Smooth muscle cell (in vitro differentiated cells): ENCODE measurements at regions not wholly inside any gene's neighbourhood (a gene's known extent, or its start where the extent isn't known, plus 50 kb on each side); places are given as distances from the start of the nearest gene placed in this dataset.

Experiments used
- DNase-seq: peaks from one replicate; lab custom pipeline; 2025; ENCODE audit not compliant: unreplicated experiment; lab: John Stamatoyannopoulos, UW
- H2AFZ ChIP-seq: fragments of 200-600 bp; sonication (generic); 2 replicates; pipeline ENCODE4 v1.6.0; 2016; ENCODE audit warnings: antibody characterized with exemption, low read depth, mild to moderate bottlenecking
- H3F3A ChIP-seq: fragments of 200-600 bp; sonication (generic); 2 replicates; pipeline ENCODE4 v1.6.0; 2017; ENCODE audit warnings: antibody characterized with exemption, low read depth
- H3K27ac ChIP-seq: fragments of 200-600 bp; sonication (generic); 2 replicates; pipeline ENCODE4 v1.5.1; 2016; ENCODE audit warnings: low read depth, mild to moderate bottlenecking
- H3K27me3 ChIP-seq: fragments of 200-600 bp; sonication (generic); 2 replicates; pipeline ENCODE4 v1.6.1; 2016; ENCODE audit warnings: low read depth, mild to moderate bottlenecking
- H3K36me3 ChIP-seq: fragments of 200-600 bp; sonication (generic); 2 replicates; pipeline ENCODE4 v1.5.1; 2016; ENCODE audit warnings: low read depth
- H3K4me1 ChIP-seq: fragments of 200-600 bp; sonication (generic); 2 replicates; pipeline ENCODE4 v1.5.1; 2016; ENCODE audit warnings: low read depth
- H3K4me2 ChIP-seq: fragments of 200-600 bp; sonication (generic); 2 replicates; pipeline ENCODE4 v1.6.0; 2016; ENCODE audit warnings: mild to moderate bottlenecking
- H3K4me3 ChIP-seq: fragments of 200-600 bp; sonication (generic); 2 replicates; pipeline ENCODE4 v1.5.1; 2016; ENCODE audit warnings: mild to moderate bottlenecking
- H3K79me2 ChIP-seq: fragments of 200-600 bp; sonication (generic); 2 replicates; pipeline ENCODE4 v1.6.0; 2016; ENCODE audit warnings: low read depth, mild to moderate bottlenecking
- H3K9ac ChIP-seq: fragments of 200-600 bp; sonication (generic); 2 replicates; pipeline ENCODE4 v1.6.0; 2016; ENCODE audit warnings: low read depth
- H3K9me3 ChIP-seq: fragments of 200-600 bp; sonication (generic); replicated peaks from 2 replicates; pipeline ENCODE4 v1.5.1; 2016; ENCODE audit warnings: low read depth
- H4K20me1 ChIP-seq: fragments of 200-600 bp; sonication (generic); 2 replicates; pipeline ENCODE4 v1.6.0; 2016; ENCODE audit warnings: low read depth
- WGBS: methylation state at CpG from one replicate; pipeline ENCODE4 v1.1.7; 2016; ENCODE audit warnings: low lambda C conversion rate; 5-methylcytosine and 5-hydroxymethylcytosine counted together
- TF ChIP-seq, protein P1 (sequence below): fragments of 200-600 bp; sonication (generic); IDR thresholded peaks from 2 replicates; pipeline ENCODE4 v1.5.1; 2017; ENCODE audit warnings: borderline replicate concordance, mild to moderate bottlenecking, antibody characterized with exemption; ENCODE audit not compliant: insufficient read depth, poor library complexity, severe bottlenecking

DNA sequence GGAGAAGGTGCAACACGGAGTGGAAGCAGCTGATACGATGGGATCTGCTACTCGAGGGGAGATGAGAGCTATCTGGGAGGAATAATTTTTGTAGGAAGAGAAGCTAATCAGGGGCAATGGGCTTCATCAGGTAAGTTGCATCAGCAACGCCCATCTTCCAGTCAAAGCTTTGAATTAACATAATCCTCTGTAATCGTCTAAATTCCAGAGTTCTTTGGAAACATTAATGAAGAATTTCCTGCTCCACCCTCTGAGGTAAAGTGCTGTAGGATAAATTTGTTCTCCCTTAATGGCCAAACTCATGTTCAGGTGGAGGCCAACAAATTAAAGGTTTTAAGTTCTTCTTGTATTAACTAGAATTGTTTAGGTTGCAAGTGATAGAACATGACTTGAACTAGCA lies 94.0 kb upstream of the KAZN start:
- WGBS: 45% methylated on average over 5 of the region's 5 CpGs
- Histone ChIP-seq H2AFZ (no peak overlapping the region), H3K4me3 (no peak overlapping the region), H3K4me1 (peaks cover 7% of the 10 kb centered on the region), H3K9ac (no peak overlapping the region), H3K27ac (no peak overlapping the region), H3K79me2 (no peaks in the 10 kb centered on the region), H3K27me3 (peaks cover 4% of the 10 kb centered on the region), H3K9me3 (no peaks in the 10 kb centered on the region), H3K4me2 (no peak overlapping the region), H4K20me1 (no peaks in the 10 kb centered on the region), H3K36me3 (no peaks in the 10 kb centered on the region), H3F3A (no peaks in the 10 kb centered on the region)
- TF ChIP-seq, protein P1, sequence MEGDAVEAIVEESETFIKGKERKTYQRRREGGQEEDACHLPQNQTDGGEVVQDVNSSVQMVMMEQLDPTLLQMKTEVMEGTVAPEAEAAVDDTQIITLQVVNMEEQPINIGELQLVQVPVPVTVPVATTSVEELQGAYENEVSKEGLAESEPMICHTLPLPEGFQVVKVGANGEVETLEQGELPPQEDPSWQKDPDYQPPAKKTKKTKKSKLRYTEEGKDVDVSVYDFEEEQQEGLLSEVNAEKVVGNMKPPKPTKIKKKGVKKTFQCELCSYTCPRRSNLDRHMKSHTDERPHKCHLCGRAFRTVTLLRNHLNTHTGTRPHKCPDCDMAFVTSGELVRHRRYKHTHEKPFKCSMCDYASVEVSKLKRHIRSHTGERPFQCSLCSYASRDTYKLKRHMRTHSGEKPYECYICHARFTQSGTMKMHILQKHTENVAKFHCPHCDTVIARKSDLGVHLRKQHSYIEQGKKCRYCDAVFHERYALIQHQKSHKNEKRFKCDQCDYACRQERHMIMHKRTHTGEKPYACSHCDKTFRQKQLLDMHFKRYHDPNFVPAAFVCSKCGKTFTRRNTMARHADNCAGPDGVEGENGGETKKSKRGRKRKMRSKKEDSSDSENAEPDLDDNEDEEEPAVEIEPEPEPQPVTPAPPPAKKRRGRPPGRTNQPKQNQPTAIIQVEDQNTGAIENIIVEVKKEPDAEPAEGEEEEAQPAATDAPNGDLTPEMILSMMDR: no peak
- DNase-seq: no peak

DNA sequence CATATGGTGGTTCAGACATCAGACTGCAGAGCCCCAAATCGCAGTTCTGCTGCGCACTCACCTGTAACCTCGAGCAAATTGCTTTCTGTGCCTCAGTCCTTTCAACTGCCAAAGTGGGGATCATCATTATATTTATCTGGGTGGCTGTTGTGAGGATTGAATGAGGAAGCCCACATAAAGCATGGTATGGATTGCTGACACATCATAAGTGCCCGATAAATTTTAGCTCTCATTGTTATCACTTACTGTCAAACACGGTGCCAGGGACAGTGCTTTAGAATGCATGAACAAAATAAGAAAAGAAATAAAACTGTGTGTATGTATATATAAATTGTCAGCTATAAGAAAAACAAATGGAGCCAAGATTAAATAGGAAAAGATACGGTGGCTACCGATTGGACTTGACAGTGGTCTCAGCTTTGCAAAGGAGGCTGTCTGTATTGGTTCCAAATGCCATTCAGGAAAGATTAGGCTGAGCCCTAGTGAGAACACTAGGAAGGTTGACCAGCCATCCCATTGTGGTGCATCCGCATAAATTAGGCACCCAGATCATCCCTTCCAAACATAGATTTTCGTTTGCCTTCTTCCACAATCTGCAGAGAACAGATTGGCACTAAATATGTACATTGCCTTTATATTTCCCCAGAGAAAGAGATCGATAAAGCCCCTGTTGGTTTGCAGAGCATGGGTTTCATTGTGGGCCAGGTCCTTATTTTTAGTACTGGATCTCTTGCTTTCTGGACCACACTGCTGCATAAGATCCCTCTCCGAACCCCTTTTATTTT lies 91.8 kb upstream of the KAZN start:
- Histone ChIP-seq H3K9ac (no peak overlapping the region), H3K36me3 (no peaks in the 10 kb centered on the region), H3K4me1 (peaks cover 9% of the 10 kb centered on the region), H2AFZ (no peak overlapping the region), H3K27me3 (no peaks in the 10 kb centered on the region), H3F3A (no peaks in the 10 kb centered on the region), H4K20me1 (no peaks in the 10 kb centered on the region), H3K27ac (no peak overlapping the region), H3K79me2 (no peaks in the 10 kb centered on the region), H3K4me3 (no peak overlapping the region), H3K4me2 (no peak overlapping the region), H3K9me3 (no peaks in the 10 kb centered on the region)
- 89% methylated on average over 11 of the region's 11 CpGs for WGBS
- TF ChIP-seq, protein P1: no peak
- DNase-seq: no peak

DNA sequence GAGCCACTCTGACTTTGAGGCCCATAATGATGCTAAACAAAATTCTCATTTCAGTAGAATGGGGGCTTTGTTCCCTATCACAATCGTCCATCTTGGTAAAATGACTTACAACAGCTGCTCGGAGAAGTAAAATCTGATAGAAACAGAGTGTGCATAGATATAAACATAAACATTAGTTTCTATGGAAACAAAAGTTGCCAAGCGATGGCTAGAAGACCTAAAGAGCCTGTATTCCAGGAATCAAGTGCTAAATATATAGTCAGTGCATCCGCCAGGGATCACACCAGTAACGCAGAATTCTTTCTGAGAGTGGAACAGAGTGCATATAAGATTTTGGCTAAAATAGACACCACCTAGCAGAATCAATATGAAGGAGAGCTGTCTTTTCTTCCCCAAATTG lies 91.2 kb upstream of the KAZN start:
- Histone ChIP-seq H4K20me1 (no peaks in the 10 kb centered on the region), H3K4me3 (no peak overlapping the region), H3K27ac (no peak overlapping the region), H3K9me3 (no peaks in the 10 kb centered on the region), H3K4me1 (peaks cover 15% of the 10 kb centered on the region), H3K79me2 (no peaks in the 10 kb centered on the region), H3K36me3 (no peaks in the 10 kb centered on the region), H3K9ac (no peak overlapping the region), H2AFZ (no peak overlapping the region), H3K4me2 (no peak overlapping the region), H3K27me3 (no peaks in the 10 kb centered on the region), H3F3A (no peaks in the 10 kb centered on the region)
- DNase-seq: no peak
- 86% methylated on average over 5 of the region's 5 CpGs for WGBS
- TF ChIP-seq, protein P1: no peak

DNA sequence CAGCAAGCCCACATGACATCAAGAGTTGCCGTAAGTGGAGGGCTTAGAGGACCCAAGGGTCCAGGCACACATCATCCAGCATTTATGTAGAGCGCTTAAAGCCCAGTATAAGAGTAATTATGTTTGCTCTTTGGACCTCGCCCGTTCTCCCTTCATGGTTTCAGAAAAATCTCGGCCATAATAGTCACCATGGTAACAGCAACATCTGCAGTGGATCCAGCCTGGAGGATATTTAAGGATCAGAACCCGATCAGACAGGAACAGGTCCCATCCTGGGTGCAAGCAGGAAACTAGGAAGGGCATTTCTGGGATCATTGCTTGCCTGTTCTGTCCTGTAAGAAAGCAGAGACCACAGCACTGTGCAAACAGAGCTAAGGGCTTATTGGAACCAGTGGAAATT lies 89.9 kb upstream of the KAZN start:
- Histone ChIP-seq H3K4me1 (peaks cover 27% of the 10 kb centered on the region), H3K9ac (no peak overlapping the region), H4K20me1 (no peaks in the 10 kb centered on the region), H3K4me2 (no peak overlapping the region), H3K27me3 (no peaks in the 10 kb centered on the region), H3K9me3 (no peaks in the 10 kb centered on the region), H3K27ac (no peak overlapping the region), H3K36me3 (no peaks in the 10 kb centered on the region), H3K79me2 (no peaks in the 10 kb centered on the region), H3F3A (no peaks in the 10 kb centered on the region), H2AFZ (no peak overlapping the region), H3K4me3 (no peak overlapping the region)
- DNase-seq: no peak
- TF ChIP-seq, protein P1: no peak
- WGBS: 93% methylated on average over 6 of the region's 6 CpGs
